Fibroblast of lung (primary cell): ENCODE measurements at regions not wholly inside any gene's neighbourhood (a gene's known extent, or its start where the extent isn't known, plus 50 kb on each side); places are given as distances from the start of the nearest gene placed in this dataset.

Experiments
- DNase-seq, 2 donors: peaks; one replicate each; pipeline versions ENCODE4 v3.0.0 to v3.0.0-alpha.2; 2010; ENCODE audit warnings: low read depth in 2 of 2
- H2AFZ ChIP-seq: 2 replicates; pipeline ENCODE4 v1.5.1; 2012; ENCODE audit warnings: low read length, control low read depth, inconsistent platforms
- H3K27ac ChIP-seq: 2 replicates; pipeline ENCODE4 v1.5.1; 2011; ENCODE audit warnings: low read length, control low read depth; ENCODE audit not compliant: insufficient read depth
- H3K27me3 ChIP-seq: 2 replicates; pipeline ENCODE4 v1.5.1; 2011; ENCODE audit warnings: mild to moderate bottlenecking, low read length; ENCODE audit not compliant: control insufficient read depth, insufficient read depth
- H3K36me3 ChIP-seq: 2 replicates; pipeline ENCODE4 v1.5.1; 2011; ENCODE audit warnings: low read length; ENCODE audit not compliant: control insufficient read depth, insufficient read depth
- H3K4me1 ChIP-seq: 2 replicates; pipeline ENCODE4 v1.5.1; 2011; ENCODE audit warnings: low read length; ENCODE audit not compliant: control insufficient read depth, insufficient read depth; ENCODE audit errors: extremely low read depth
- H3K4me2 ChIP-seq: 2 replicates; pipeline ENCODE4 v1.5.1; 2011; ENCODE audit warnings: low read length, control low read depth; ENCODE audit not compliant: insufficient read depth; ENCODE audit errors: extremely low read depth
- H3K4me3 ChIP-seq, 4 experiments: fragments of 200-600 bp in 1 of 4; sonication (generic) in 1 of 4; replicated peaks in 1 of 4; 2 replicates each; pipeline ENCODE4 v1.5.1; 2011 to 2016; ENCODE audit warnings: low read length in 4 of 4, low read depth in 3 of 4, mild to moderate bottlenecking in 3 of 4, control low read depth in 2 of 4, inconsistent platforms in 1 of 4, mixed read lengths in 1 of 4; ENCODE audit not compliant: insufficient read depth in 1 of 4; ENCODE audit errors: control extremely low read depth in 1 of 4
- H3K79me2 ChIP-seq: 2 replicates; pipeline ENCODE4 v1.5.1; 2012; ENCODE audit warnings: mild to moderate bottlenecking, low read length, inconsistent platforms; ENCODE audit not compliant: control insufficient read depth, insufficient read depth
- H3K9ac ChIP-seq: 2 replicates; pipeline ENCODE4 v1.5.1; 2011; ENCODE audit warnings: mild to moderate bottlenecking, low read length, control low read depth; ENCODE audit not compliant: insufficient read depth
- H3K9me3 ChIP-seq: 2 replicates; pipeline ENCODE4 v1.5.1; 2012; ENCODE audit warnings: low read depth, low read length; ENCODE audit not compliant: control insufficient read depth, insufficient read depth
- H4K20me1 ChIP-seq: 2 replicates; pipeline ENCODE4 v1.5.1; 2011; ENCODE audit warnings: low read length; ENCODE audit not compliant: control insufficient read depth, insufficient read depth; ENCODE audit errors: extremely low read depth
- EZH2 ChIP-seq: IDR thresholded peaks from 2 replicates; pipeline ENCODE4 v1.5.1; 2012; ENCODE audit warnings: low read length, control low read depth, mild to moderate bottlenecking; ENCODE audit errors: missing control alignments
- TF ChIP-seq, protein P1 (sequence below), 2 donors: IDR thresholded peaks in 1 of 2; conservative IDR thresholded peaks in 1 of 2; 1 replicate in 1 of 2; 2 replicates in 1 of 2; pipeline ENCODE4 v1.5.1; 2011 to 2012; ENCODE audit warnings: low read length in 2 of 2, control low read depth in 1 of 2, inconsistent platforms in 1 of 2, low read depth in 1 of 2, mild to moderate bottlenecking in 1 of 2

DNA sequence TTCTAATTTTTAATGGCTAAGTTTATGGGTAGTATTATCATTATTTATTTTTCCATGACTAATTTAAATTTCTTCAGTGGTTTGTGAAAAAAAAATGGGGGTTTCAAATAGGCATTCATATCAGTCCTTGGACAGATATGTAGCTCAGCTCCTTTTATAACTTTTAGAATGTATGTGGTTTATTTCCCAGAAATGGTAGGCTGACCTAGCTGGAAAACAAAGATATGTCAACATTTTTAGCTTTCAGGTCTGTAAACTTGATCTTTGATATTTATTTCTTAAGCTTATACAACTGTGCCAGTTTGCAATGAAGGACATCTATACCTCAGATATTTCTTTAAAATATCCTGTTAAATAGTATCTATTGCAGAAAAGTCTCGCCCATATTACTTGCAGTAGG is 1815.5 kb downstream of the SLITRK5 start:
- Histone ChIP-seq H3K27me3 (no peaks in the 10 kb centered on the region), H4K20me1 (no peaks in the 10 kb centered on the region), H3K36me3 (no peaks in the 10 kb centered on the region), H3K4me2 (no peak overlapping the region), H2AFZ (no peak overlapping the region), H3K4me1 (no peaks in the 10 kb centered on the region), H3K9me3 (no peaks in the 10 kb centered on the region), H3K4me3 (no peak overlapping the region), H3K79me2 (no peaks in the 10 kb centered on the region), H3K27ac (no peak overlapping the region), H3K9ac (no peak overlapping the region)
- TF ChIP-seq, protein P1, sequence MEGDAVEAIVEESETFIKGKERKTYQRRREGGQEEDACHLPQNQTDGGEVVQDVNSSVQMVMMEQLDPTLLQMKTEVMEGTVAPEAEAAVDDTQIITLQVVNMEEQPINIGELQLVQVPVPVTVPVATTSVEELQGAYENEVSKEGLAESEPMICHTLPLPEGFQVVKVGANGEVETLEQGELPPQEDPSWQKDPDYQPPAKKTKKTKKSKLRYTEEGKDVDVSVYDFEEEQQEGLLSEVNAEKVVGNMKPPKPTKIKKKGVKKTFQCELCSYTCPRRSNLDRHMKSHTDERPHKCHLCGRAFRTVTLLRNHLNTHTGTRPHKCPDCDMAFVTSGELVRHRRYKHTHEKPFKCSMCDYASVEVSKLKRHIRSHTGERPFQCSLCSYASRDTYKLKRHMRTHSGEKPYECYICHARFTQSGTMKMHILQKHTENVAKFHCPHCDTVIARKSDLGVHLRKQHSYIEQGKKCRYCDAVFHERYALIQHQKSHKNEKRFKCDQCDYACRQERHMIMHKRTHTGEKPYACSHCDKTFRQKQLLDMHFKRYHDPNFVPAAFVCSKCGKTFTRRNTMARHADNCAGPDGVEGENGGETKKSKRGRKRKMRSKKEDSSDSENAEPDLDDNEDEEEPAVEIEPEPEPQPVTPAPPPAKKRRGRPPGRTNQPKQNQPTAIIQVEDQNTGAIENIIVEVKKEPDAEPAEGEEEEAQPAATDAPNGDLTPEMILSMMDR (conservative IDR thresholded peaks at IDR 0.05 in 1 of 2, IDR thresholded peaks at IDR 0.05 in 1 of 2; ENCODE audit: low read depth in 1 of 2, low read length in 2 of 2): no peak
- no peak for TF ChIP-seq EZH2
- peak in 1 of 2 donors; percentile 17 for DNase-seq

DNA sequence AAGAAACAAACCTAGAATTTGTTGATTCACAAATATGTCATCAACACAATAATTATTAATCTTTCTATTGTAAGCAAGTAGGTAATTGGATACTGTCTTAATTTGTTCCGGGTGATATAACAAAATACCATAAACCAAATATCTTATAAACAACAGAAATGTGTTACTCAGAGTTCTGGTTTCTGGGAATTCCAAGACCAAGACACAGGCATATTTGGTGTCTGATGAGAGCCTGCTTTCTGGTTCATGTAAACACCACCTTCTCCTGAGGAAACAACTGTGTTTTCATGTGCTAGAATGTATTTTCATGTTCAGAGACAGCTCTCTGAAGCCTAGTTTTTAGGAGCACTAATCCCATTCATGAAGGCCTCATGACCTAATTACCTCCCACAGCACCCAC is 1819.5 kb downstream of the SLITRK5 start:
- no peak for TF ChIP-seq EZH2
- TF ChIP-seq, protein P1 (conservative IDR thresholded peaks at IDR 0.05 in 1 of 2, IDR thresholded peaks at IDR 0.05 in 1 of 2; ENCODE audit: low read depth in 1 of 2, low read length in 2 of 2): no peak
- no peak overlapping the region for H3K27ac ChIP-seq
- no peak overlapping the region for H3K9ac ChIP-seq
- DNase-seq: peak; percentile 10 to 62
- H4K20me1 ChIP-seq: no peaks in the 10 kb centered on the region
- no peak overlapping the region for H3K4me3 ChIP-seq
- H2AFZ ChIP-seq: no peak overlapping the region
- H3K36me3 ChIP-seq: no peaks in the 10 kb centered on the region
- H3K9me3 ChIP-seq: no peaks in the 10 kb centered on the region
- H3K79me2 ChIP-seq: no peaks in the 10 kb centered on the region
- no peaks in the 10 kb centered on the region for H3K4me1 ChIP-seq
- no peaks in the 10 kb centered on the region for H3K27me3 ChIP-seq
- no peak overlapping the region for H3K4me2 ChIP-seq

DNA sequence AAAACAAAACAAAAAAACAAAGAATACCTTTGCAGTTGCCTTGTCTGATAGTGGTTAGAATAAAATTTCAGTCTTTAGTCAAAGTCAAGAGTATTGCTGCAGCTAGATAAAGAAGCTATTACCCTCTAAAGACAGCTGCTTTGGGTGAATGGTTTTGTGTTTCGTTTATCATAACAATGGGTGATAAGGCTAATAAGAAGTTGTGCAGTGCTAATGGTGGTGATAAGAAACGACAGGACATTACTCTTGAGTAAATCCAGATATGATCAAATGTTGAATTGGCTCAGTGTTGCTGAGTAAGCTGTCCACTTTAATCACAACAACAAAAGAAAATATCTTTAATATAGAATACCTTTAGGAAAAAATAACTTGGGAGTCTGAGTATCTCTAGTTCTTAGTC is 1825.3 kb downstream of the SLITRK5 start:
- DNase-seq: peak in 1 of 2 donors; percentile 39
- no peaks in the 10 kb centered on the region for H4K20me1 ChIP-seq

More for the DNA sequence above, 1825.3 kb downstream of the SLITRK5 start:
- Histone ChIP-seq H3K9ac (no peak overlapping the region), H3K4me1 (no peaks in the 10 kb centered on the region), H3K27ac (no peak overlapping the region), H3K4me3 (no peak overlapping the region), H3K27me3 (no peaks in the 10 kb centered on the region), H2AFZ (no peak overlapping the region), H3K9me3 (no peaks in the 10 kb centered on the region), H3K79me2 (no peaks in the 10 kb centered on the region), H3K4me2 (no peak overlapping the region), H3K36me3 (no peaks in the 10 kb centered on the region)
- TF ChIP-seq, protein P1 (conservative IDR thresholded peaks at IDR 0.05 in 1 of 2, IDR thresholded peaks at IDR 0.05 in 1 of 2; ENCODE audit: low read depth in 1 of 2, low read length in 2 of 2): no peak
- no peak for TF ChIP-seq EZH2
